ENCODE measurements at regions not wholly inside any gene's neighbourhood (a gene's known extent, or its start where the extent isn't known, plus 50 kb on each side); places are given as distances from the start of the nearest gene placed in this dataset.

- TF ChIP-seq CTCF (IDR thresholded peaks at IDR 0.05): no peak
- TF ChIP-seq POLR2A (IDR thresholded peaks at IDR 0.05): no peak
Measured at GRCh38 chr4:26141911-26142638, 178.7 kb upstream of the RBPJ start.

All from heart left ventricle (tissue), 13 donors.